H9 (cell line): ENCODE measurements at regions not wholly inside any gene's neighbourhood (a gene's known extent, or its start where the extent isn't known, plus 50 kb on each side); places are given as distances from the start of the nearest gene placed in this dataset.

Source experiments
- DNase-seq: peaks from one replicate; pipeline ENCODE4 v3.0.0-alpha.2; 2017
- H2AFZ ChIP-seq: one replicate; pipeline ENCODE4 v1.6.1; 2013; ENCODE audit warnings: mild to moderate bottlenecking, low read length, control low read depth, moderate library complexity
- H2AK5ac ChIP-seq: 2 replicates; pipeline ENCODE4 v1.6.1; 2013; ENCODE audit warnings: low read length, control low read depth, mixed read lengths; ENCODE audit not compliant: insufficient read length
- H2BK120ac ChIP-seq: one replicate; pipeline ENCODE4 v1.6.1; 2013; ENCODE audit warnings: low read depth, mild to moderate bottlenecking, low read length, control low read depth, inconsistent platforms; ENCODE audit not compliant: poor library complexity, severe bottlenecking
- H2BK12ac ChIP-seq: 2 replicates; pipeline ENCODE4 v1.6.1; 2013; ENCODE audit warnings: low read length, control low read depth, mixed read lengths, low read depth; ENCODE audit not compliant: insufficient read length
- H2BK15ac ChIP-seq: 2 replicates; pipeline ENCODE4 v1.6.1; 2013; ENCODE audit warnings: low read depth, low read length, control low read depth
- H2BK20ac ChIP-seq: one replicate; pipeline ENCODE4 v1.6.1; 2013; ENCODE audit warnings: low read depth, mild to moderate bottlenecking, low read length, control low read depth, inconsistent platforms; ENCODE audit not compliant: poor library complexity, severe bottlenecking
- H2BK5ac ChIP-seq: 2 replicates; pipeline ENCODE4 v1.6.1; 2013; ENCODE audit warnings: low read length, control low read depth, mixed read lengths; ENCODE audit not compliant: insufficient read length
- H3K14ac ChIP-seq: 2 replicates; pipeline ENCODE4 v1.6.1; 2013; ENCODE audit warnings: low read length, control low read depth; ENCODE audit not compliant: insufficient read depth
- H3K18ac ChIP-seq: 2 replicates; pipeline ENCODE4 v1.6.1; 2013; ENCODE audit warnings: low read depth, mild to moderate bottlenecking, mixed read lengths, low read length, control low read depth; ENCODE audit not compliant: insufficient read length
- H3K23ac ChIP-seq: 2 replicates; pipeline ENCODE4 v1.6.1; 2013; ENCODE audit warnings: low read length, control low read depth, mixed read lengths, low read depth; ENCODE audit not compliant: insufficient read length
- H3K23me2 ChIP-seq: 2 replicates; pipeline ENCODE4 v1.6.1; 2013; ENCODE audit warnings: low read depth, mild to moderate bottlenecking, mixed read lengths, low read length, control low read depth; ENCODE audit not compliant: insufficient read length, poor library complexity, severe bottlenecking
- H3K27ac ChIP-seq: 2 replicates; pipeline ENCODE4 v1.5.1; 2013; ENCODE audit warnings: low read length, control low read depth, mixed read lengths, low read depth; ENCODE audit not compliant: insufficient read length
- H3K27me3 ChIP-seq: 2 replicates; pipeline ENCODE4 v1.6.1; 2013; ENCODE audit warnings: low read length, control low read depth, inconsistent platforms; ENCODE audit not compliant: insufficient read depth
- H3K4ac ChIP-seq: 2 replicates; pipeline ENCODE4 v1.6.1; 2013; ENCODE audit warnings: low read depth, mild to moderate bottlenecking, control low read depth, inconsistent platforms, low read length, moderate library complexity
- H3K4me1 ChIP-seq: 2 replicates; pipeline ENCODE4 v1.6.1; 2013; ENCODE audit warnings: low read length, control low read depth, inconsistent platforms; ENCODE audit not compliant: insufficient read depth
- H3K4me2 ChIP-seq: 2 replicates; pipeline ENCODE4 v1.6.1; 2013; ENCODE audit warnings: low read length, control low read depth, mixed read lengths; ENCODE audit not compliant: insufficient read length, insufficient read depth
- H3K56ac ChIP-seq: 2 replicates; pipeline ENCODE4 v1.6.1; 2013; ENCODE audit warnings: low read depth, mild to moderate bottlenecking, mixed read lengths, low read length, control low read depth; ENCODE audit not compliant: insufficient read length
- H3K79me1 ChIP-seq: 2 replicates; pipeline ENCODE4 v1.6.1; 2013; ENCODE audit warnings: low read depth, mild to moderate bottlenecking, moderate library complexity, low read length, control low read depth, inconsistent platforms; ENCODE audit not compliant: insufficient read depth, poor library complexity, severe bottlenecking
- H3K79me2 ChIP-seq: 2 replicates; pipeline ENCODE4 v1.6.1; 2013; ENCODE audit warnings: low read length, control low read depth, inconsistent platforms; ENCODE audit not compliant: insufficient read depth
- H3K9ac ChIP-seq: 2 replicates; pipeline ENCODE4 v1.6.1; 2013; ENCODE audit warnings: low read length, control low read depth, mixed read lengths; ENCODE audit not compliant: insufficient read length; ENCODE audit errors: extremely low read depth
- H3K9me3 ChIP-seq: one replicate; pipeline ENCODE4 v1.6.1; 2013; ENCODE audit warnings: low read depth, low read length, inconsistent platforms; ENCODE audit not compliant: control insufficient read depth
- H3T11ph ChIP-seq: one replicate; pipeline ENCODE4 v1.6.1; 2013; ENCODE audit warnings: mild to moderate bottlenecking, low read length, control low read depth, inconsistent platforms
- H4K20me1 ChIP-seq: one replicate; pipeline ENCODE4 v1.6.1; 2013; ENCODE audit not compliant: control insufficient read depth, insufficient read length, insufficient read depth
- H4K5ac ChIP-seq: 2 replicates; pipeline ENCODE4 v1.6.1; 2013; ENCODE audit warnings: low read depth, mild to moderate bottlenecking, mixed read lengths, low read length, control low read depth; ENCODE audit not compliant: insufficient read length
- H4K8ac ChIP-seq: replicated peaks from 2 replicates; pipeline ENCODE4 v1.6.1; 2013; ENCODE audit warnings: low read length, control low read depth, mixed read lengths, low read depth; ENCODE audit not compliant: insufficient read length
- H4K91ac ChIP-seq: 2 replicates; pipeline ENCODE4 v1.6.1; 2013; ENCODE audit warnings: low read depth, mild to moderate bottlenecking, moderate library complexity, mixed read lengths, low read length, control low read depth; ENCODE audit not compliant: insufficient read length
- H3K27ac Mint-ChIP-seq, 3 experiments: 2 replicates in 2 of 3; 3 replicates in 1 of 3; pipeline ENCODE4 v1.8.0; 2020 to 2021; ENCODE audit warnings: mixed read lengths in 3 of 3, mild to moderate bottlenecking in 1 of 3, moderate library complexity in 1 of 3
- H3K27me3 Mint-ChIP-seq: 2 replicates; pipeline ENCODE4 v1.8.0; 2021; ENCODE audit warnings: low read depth, mild to moderate bottlenecking, moderate library complexity, mixed read lengths
- H3K36me3 Mint-ChIP-seq, 3 experiments: 2 replicates in 2 of 3; 3 replicates in 1 of 3; pipeline ENCODE4 v1.8.0; 2020 to 2021; ENCODE audit warnings: low read depth in 3 of 3, mixed read lengths in 3 of 3; ENCODE audit not compliant: insufficient read depth in 1 of 3
- H3K4me1 Mint-ChIP-seq, 2 experiments: 2 replicates each; pipeline ENCODE4 v1.8.0; 2020; ENCODE audit warnings: mixed read lengths in 2 of 2
- H3K4me3 Mint-ChIP-seq, 2 experiments: 2 replicates in 1 of 2; 3 replicates in 1 of 2; pipeline ENCODE4 v1.8.0; 2020 to 2021; ENCODE audit warnings: mild to moderate bottlenecking in 2 of 2, mixed read lengths in 2 of 2, moderate library complexity in 1 of 2
- H3K9me3 Mint-ChIP-seq, 2 experiments: 2 replicates in 1 of 2; 3 replicates in 1 of 2; pipeline ENCODE4 v1.8.0; 2020; ENCODE audit warnings: mild to moderate bottlenecking in 2 of 2, mixed read lengths in 2 of 2, moderate library complexity in 1 of 2
- WGBS: extraction: QIAGEN DNeasy Blood & Tissue Kit; methylation state at CpG from one replicate; pipeline ENCODE4 v1.1.7; 2013; ENCODE audit warnings: missing lambda C conversion rate, low lambda C conversion rate, mixed read lengths; ENCODE audit not compliant: insufficient read length; ENCODE audit errors: extremely low coverage; 5-methylcytosine and 5-hydroxymethylcytosine counted together
- TF ChIP-seq, protein P1 (sequence below): fragments of 200-600 bp; sonication (generic); conservative IDR thresholded peaks from 3 replicates; pipeline ENCODE4 v1.8.0; 2021; ENCODE audit warnings: antibody characterized with exemption, mild to moderate bottlenecking

DNA sequence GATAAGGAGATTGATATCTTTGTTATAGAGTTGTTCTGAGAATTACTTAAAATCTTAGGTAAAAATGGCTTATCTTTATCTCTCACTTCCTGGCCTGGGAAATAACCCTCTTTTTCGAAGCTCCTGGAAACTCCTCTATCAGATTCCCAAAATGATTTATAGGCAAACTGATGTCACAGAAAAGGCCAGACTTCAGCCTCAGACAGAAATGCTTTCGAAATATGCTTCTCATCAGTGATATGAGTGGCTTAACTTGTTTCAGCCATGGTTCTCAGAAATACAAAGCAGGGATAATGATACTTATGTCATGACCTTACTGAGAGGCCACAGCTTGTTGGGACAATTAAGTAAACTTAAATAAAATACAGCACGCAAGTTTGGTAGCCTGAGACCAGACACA lies 85.3 kb upstream of the HS3ST1 start:
- no peak overlapping the region for H3K14ac ChIP-seq
- no peak overlapping the region for H3K56ac ChIP-seq
- no peak for DNase-seq
- no peak overlapping the region for H3K18ac ChIP-seq
- H3K9me3 ChIP-seq, result no peaks in the 10 kb centered on the region
- Mint-ChIP-seq H3K27ac (no peak overlapping the region), H3K4me1 (peaks cover 6% of the 10 kb centered on the region in 2 experiments; a peak in 3 of 4 replicates), H3K4me3 (no peak overlapping the region), H3K9me3 (no peaks in the 10 kb centered on the region), H3K36me3 (no peaks in the 10 kb centered on the region), H3K27me3 (no peaks in the 10 kb centered on the region)
- no peak overlapping the region for H4K5ac ChIP-seq
- no peak overlapping the region for H4K8ac ChIP-seq
- no peaks in the 10 kb centered on the region for H3K79me2 ChIP-seq
- H2AK5ac ChIP-seq, result no peak overlapping the region
- no peaks in the 10 kb centered on the region for H3K4me1 ChIP-seq
- WGBS, result no CpG with 5 or more reads among the region's 3 CpGs
- no peak overlapping the region for H2AFZ ChIP-seq
- H2BK120ac ChIP-seq, result no peak overlapping the region
- no peak overlapping the region for H3K4ac ChIP-seq
- H4K91ac ChIP-seq, result no peak overlapping the region
- H3K23me2 ChIP-seq, result no peaks in the 10 kb centered on the region
- no peak overlapping the region for H3K9ac ChIP-seq
- no peaks in the 10 kb centered on the region for H3K79me1 ChIP-seq
- no peak overlapping the region for H2BK15ac ChIP-seq
- H3T11ph ChIP-seq, result no peak overlapping the region
- H2BK20ac ChIP-seq, result no peak overlapping the region
- no peak overlapping the region for H3K27ac ChIP-seq
- no peak overlapping the region for H2BK12ac ChIP-seq
- no peaks in the 10 kb centered on the region for H4K20me1 ChIP-seq
- H3K23ac ChIP-seq, result no peak overlapping the region
- no peaks in the 10 kb centered on the region for H3K27me3 ChIP-seq
- TF ChIP-seq, protein P1, sequence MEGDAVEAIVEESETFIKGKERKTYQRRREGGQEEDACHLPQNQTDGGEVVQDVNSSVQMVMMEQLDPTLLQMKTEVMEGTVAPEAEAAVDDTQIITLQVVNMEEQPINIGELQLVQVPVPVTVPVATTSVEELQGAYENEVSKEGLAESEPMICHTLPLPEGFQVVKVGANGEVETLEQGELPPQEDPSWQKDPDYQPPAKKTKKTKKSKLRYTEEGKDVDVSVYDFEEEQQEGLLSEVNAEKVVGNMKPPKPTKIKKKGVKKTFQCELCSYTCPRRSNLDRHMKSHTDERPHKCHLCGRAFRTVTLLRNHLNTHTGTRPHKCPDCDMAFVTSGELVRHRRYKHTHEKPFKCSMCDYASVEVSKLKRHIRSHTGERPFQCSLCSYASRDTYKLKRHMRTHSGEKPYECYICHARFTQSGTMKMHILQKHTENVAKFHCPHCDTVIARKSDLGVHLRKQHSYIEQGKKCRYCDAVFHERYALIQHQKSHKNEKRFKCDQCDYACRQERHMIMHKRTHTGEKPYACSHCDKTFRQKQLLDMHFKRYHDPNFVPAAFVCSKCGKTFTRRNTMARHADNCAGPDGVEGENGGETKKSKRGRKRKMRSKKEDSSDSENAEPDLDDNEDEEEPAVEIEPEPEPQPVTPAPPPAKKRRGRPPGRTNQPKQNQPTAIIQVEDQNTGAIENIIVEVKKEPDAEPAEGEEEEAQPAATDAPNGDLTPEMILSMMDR, result no peak
- no peak overlapping the region for H2BK5ac ChIP-seq
- H3K4me2 ChIP-seq, result no peak overlapping the region
